GM12872 (cell line): ENCODE measurements at regions not wholly inside any gene's neighbourhood (a gene's known extent, or its start where the extent isn't known, plus 50 kb on each side); places are given as distances from the start of the nearest gene placed in this dataset.

Experiments used
- TF ChIP-seq, protein P1 (sequence below): IDR thresholded peaks from 3 replicates; pipeline ENCODE4 v1.5.1; 2011; ENCODE audit warnings: low read depth, mild to moderate bottlenecking, low read length, moderate library complexity; ENCODE audit not compliant: insufficient read depth

DNA sequence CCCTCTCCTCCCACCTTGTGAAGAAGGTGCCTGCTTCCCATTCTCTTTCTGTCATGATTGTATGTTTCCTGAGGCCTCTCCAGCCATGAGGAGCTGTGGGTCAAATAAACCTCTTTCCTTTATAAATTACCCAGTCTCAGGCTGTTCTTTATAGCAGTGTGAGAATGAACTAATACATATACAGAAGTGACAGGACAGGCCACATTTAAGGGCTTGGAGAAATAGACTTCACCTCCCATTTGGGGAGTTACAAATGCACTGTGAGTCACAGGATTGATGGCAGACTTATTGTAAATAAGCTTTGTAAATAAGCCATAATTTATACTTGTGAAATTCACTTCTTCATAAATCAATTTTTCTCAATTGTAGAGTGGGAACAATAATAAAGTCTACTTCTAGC is 543.3 kb downstream of the LRRIQ3 start:
- TF ChIP-seq, protein P1, sequence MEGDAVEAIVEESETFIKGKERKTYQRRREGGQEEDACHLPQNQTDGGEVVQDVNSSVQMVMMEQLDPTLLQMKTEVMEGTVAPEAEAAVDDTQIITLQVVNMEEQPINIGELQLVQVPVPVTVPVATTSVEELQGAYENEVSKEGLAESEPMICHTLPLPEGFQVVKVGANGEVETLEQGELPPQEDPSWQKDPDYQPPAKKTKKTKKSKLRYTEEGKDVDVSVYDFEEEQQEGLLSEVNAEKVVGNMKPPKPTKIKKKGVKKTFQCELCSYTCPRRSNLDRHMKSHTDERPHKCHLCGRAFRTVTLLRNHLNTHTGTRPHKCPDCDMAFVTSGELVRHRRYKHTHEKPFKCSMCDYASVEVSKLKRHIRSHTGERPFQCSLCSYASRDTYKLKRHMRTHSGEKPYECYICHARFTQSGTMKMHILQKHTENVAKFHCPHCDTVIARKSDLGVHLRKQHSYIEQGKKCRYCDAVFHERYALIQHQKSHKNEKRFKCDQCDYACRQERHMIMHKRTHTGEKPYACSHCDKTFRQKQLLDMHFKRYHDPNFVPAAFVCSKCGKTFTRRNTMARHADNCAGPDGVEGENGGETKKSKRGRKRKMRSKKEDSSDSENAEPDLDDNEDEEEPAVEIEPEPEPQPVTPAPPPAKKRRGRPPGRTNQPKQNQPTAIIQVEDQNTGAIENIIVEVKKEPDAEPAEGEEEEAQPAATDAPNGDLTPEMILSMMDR = no peak

DNA sequence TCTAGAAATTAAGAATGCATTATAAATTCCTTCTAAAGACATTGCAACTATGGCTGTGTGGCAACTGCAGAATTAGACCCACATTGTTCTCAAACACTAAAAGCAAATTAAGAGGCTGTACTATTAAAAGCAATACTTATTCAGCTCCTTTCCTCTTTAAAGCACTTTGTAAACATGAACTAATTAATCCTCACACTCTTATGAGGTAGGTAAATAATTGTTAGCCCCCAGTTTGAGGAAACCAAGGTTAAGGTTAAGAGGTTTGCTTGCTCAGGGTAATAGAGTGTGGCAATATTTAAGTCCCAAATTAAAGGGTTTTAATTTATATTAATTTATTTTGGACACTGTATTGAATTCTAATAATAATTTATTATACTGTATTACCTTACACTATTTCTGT is 553.8 kb downstream of the LRRIQ3 start:
- TF ChIP-seq, protein P1 = no peak

DNA sequence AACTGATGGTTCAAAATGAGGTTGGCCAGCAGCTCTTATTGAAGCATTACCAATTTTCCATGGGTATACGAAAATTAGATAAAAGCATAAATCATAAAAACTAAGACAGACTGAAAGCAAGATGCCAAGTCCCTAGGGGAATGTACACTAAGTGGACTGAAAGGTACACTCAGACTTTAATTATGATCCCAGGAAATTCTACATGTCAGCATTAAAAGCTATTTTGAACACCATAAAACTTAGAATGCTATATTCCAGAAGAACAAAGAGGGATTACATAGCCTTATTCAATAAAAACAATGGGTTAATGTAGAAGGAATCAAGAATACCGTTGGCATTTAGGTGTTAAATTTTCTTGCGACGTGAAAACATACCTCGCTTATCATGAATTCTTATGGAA is 558.5 kb downstream of the LRRIQ3 start:
- TF ChIP-seq, protein P1 = no peak

DNA sequence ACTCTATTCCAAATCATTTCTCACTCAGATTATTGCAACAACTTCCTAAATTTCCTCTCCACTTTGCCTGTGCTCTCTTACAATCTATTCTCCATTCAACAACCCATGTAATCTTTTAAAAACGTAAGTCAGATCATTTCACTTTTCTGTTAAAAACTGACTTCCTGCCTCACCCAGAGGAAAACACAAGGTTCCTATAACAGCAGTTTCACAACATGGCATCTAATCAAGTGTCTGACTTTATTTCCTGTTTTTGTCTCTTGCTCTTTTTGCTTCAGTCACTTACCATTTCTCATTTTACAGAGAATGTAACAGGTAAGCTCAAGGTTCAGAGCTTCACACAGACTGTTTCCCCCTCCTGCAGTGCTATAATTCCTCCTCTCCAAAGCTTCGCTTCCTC is 560.7 kb downstream of the LRRIQ3 start:
- TF ChIP-seq, protein P1 = no peak

DNA sequence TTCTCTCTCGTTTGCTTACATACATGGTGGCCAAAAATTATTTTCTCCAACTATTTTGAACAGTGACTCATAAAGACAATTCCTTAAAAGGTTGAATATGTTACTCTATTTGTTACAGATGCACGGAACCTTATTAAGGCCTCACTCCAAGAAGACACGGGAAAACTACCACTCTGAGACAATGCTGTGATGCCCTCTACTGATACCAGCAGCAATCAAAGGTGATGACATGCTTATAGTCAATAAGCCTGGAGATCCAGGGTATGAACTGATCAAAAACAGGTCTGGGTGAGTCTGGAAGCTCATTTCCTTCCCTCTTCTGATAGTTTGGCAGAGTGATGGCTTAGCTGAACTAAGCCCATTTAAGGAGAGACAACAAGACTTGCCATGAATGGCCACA is 563.0 kb downstream of the LRRIQ3 start:
- TF ChIP-seq, protein P1 = no peak

DNA sequence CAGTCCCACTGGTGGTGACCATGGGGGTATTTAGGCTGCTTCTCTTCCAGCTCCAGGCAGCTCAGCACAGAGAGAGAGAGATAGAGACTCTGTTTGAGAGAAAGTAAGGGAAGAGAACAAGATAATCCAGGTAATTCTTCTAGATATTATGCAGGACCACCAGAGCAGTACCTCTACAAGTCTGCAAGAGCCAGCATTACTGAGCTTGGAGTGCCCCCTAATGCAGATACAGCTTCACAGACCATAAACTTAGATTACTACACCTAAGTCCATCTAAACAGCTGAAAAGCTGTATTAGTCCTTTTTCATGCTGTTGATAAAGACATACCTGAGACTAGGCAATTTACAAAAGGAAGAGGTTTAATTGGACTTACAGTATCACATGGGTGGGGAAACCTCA is 570.3 kb downstream of the LRRIQ3 start:
- TF ChIP-seq, protein P1 = no peak

DNA sequence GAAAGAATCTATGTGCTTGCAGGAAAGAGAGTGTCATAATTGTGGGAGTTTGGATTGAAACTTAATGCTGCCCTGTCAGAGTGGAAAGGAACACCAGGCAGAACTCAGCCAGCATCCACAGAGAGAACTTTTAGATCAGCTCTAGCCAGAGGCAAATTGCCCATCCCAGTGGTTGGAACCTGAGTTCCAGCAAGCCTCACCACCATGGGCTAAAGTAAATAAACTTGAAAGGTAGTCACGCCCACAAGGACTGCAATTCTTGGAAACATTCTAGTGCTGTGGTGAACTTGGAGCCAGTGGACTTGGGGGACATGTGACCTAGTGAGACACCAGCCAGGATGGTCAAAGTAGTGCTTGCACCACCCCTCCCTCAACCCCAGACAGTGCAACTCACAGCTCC is 571.6 kb downstream of the LRRIQ3 start:
- TF ChIP-seq, protein P1 = no peak

DNA sequence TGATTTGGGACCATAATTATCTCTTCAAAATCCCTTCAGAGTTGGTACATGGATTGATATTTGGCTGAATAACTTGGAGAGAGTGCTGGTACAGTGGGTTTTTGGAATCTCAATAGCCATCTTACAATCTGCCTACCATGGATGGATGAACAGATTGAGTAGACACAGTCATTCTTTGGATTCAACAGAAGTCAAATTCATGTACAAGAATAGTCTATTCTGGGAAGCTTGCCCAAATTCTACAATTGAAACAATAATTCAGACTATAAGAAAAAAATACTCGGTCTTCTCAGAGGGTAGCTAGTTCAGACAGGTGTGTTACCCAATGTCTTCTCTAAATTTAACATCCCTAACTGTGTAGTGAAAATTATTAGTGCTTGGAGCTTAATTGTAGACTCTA is 574.0 kb downstream of the LRRIQ3 start:
- TF ChIP-seq, protein P1 = no peak
